Fibroblast of the aortic adventitia (primary cell): ENCODE measurements at regions not wholly inside any gene's neighbourhood (a gene's known extent, or its start where the extent isn't known, plus 50 kb on each side); places are given as distances from the start of the nearest gene placed in this dataset.

Experiments used
- DNase-seq: peaks from one replicate; pipeline ENCODE4 v3.0.0-alpha.2; 2010; ENCODE audit warnings: low read depth
- H3K4me3 ChIP-seq: 2 replicates; pipeline ENCODE4 v1.5.1; 2011; ENCODE audit warnings: low read depth, mild to moderate bottlenecking, control low read depth, low read length, moderate library complexity
- TF ChIP-seq, protein P1 (sequence below): IDR thresholded peaks from 2 replicates; pipeline ENCODE4 v1.5.1; 2011; ENCODE audit warnings: mild to moderate bottlenecking, low read length, control low read depth, inconsistent platforms; ENCODE audit not compliant: insufficient read depth

DNA sequence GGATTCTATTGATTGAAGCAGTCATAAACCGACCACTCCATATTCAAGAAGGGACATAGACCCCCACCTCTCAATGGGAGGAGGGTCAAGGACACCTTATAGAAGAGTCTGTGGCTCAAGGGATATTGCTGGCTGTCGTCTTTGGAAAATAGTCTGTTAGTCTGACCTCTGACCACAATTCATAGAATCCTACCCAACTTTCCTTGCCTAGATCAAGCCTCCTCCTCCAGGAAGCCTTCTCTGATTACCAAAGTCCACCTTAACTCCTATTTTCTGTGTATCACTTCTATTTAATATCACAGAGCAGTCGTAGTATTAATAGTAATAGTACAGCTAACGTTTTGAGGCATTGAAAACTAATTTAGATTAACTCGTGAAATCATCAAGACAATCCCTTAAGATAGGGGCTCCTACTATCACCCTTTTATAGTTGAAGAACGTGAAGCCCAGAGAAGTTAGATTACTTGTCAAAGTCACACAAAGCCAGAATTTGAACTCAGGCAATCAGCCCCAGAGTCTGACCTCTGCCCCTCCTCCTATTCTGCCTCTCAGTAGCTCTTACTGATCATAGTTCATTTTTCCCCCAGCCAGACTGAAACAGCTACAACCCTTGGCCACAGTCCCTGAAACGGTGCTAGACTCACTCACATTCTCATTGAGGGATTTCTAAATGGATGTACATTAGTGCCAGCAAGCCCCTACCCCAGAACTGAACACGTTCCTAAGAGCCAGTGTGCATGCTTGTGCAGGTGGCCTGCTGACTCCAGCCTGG, 636.6 kb downstream of the MID1IP1 start:
- H3K4me3 ChIP-seq = no peak overlapping the region
- TF ChIP-seq, protein P1, sequence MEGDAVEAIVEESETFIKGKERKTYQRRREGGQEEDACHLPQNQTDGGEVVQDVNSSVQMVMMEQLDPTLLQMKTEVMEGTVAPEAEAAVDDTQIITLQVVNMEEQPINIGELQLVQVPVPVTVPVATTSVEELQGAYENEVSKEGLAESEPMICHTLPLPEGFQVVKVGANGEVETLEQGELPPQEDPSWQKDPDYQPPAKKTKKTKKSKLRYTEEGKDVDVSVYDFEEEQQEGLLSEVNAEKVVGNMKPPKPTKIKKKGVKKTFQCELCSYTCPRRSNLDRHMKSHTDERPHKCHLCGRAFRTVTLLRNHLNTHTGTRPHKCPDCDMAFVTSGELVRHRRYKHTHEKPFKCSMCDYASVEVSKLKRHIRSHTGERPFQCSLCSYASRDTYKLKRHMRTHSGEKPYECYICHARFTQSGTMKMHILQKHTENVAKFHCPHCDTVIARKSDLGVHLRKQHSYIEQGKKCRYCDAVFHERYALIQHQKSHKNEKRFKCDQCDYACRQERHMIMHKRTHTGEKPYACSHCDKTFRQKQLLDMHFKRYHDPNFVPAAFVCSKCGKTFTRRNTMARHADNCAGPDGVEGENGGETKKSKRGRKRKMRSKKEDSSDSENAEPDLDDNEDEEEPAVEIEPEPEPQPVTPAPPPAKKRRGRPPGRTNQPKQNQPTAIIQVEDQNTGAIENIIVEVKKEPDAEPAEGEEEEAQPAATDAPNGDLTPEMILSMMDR = no peak

DNA sequence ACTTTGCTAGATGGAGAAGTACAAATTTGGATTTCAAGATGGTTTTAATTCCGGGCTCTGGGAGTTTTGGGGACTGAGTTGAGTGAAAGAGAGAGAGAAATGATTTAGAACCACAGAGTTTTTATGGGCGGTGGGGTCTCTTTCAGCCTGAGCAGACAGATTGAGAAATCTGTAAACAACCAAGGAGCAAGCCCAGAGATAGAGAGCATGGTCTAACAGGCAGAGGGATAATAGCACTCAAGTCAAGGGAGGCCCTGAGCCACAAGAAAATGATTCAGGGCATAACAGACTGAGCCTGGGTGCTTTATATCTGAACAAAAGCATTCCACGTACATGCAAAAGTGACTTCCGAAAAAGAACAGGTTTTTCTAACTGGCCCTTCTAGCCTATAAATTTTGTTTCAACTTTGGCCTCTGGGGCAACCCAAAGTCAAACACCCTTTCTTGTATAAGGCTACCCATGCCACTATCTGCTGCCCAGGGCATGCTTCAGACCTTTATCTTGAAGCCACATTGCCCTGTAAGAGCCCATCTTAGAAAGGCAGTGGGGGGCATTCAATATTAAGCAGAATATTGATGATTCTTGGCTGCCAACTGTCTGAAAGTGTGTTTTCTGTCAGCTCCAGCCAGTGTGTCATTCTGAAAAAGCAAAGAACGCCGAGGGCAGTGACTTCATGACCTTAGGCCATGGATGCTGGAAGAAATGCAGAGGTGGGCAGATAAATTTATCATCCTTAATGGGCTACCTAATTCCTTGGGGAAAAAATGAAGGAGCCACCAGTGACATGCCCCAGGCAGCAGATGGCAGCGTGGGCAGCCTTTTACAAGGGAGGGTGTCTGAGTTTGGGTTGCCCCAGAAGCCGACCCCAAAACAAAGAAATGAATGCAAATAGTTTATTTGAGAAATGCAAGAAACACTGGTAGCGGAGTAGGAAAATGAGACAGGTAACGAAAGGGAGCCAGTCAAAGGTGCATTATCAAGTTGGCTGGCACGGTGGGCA, 637.6 kb downstream of the MID1IP1 start:
- DNase-seq = no peak
- TF ChIP-seq, protein P1 = no peak
- H3K4me3 ChIP-seq = no peak overlapping the region

More for the DNA sequence above, 636.6 kb downstream of the MID1IP1 start:
- DNase-seq = no peak

DNA sequence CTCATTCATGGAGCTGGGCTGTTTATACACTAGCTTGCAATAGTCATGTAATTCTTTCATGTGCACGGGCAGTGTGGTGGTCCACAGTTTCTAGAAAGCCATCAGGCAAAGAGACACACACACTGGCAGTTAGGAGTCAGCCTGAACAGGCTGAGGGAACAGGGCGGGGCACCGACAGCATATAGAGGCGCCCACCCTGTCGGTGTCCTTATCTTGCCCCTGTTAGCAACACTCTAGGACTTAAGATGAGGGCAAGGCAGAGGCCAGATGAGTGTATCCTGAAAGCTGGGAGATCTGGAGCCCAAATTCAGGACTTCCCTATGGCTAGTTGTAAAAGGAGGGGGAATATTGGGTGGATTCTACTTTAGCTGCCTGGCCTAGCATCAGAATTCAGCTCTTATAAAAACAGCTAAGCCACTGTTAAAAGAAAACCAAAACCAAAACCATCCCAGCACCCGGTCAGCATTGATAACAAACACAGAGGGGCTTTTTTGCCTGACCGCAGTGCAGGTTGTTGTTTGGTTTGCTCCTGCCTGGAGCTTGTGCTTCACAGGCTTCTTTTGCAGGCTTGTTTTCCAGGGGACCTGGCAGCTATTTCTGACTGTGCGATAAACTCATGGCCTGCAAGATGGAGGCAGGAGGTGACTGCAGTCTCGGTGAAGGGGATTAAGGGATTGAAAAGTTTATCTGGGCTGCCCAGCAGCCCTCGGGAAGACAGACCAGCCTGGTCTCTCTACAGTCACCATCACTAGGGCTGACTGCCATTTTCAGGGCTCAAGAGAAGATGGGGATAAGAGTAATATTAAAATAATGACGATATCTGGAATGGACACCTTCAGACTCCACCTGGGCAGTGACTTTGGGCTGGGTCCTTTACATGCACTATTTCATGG, 638.9 kb downstream of the MID1IP1 start:
- no peak overlapping the region for H3K4me3 ChIP-seq
- no peak for DNase-seq
- TF ChIP-seq, protein P1 = no peak

DNA sequence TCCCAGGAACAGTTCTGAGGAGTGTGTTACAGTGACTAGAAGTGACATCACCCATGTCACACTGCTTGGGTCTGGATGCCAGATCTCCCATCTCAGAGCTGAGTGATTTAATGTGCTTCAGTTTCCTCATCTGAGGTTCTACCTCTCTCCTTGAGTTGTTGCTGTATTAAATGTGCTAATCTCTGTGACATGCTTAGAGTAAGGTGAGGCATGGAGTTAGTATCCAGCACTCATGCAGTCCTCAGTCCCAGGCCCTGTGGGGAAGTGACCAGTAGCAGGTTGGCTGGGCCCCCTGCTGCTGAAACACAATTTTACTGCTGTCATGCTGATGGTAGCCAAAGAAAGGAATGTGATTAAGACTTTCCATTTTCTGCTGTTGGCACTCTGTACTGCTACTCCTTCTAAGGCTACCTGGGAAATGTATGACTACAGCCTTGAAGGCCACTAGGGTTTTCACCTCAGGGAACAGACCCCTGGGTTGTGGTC, 639.6 kb downstream of the MID1IP1 start:
- TF ChIP-seq, protein P1 = no peak
- H3K4me3 ChIP-seq = no peak overlapping the region
- no peak for DNase-seq

DNA sequence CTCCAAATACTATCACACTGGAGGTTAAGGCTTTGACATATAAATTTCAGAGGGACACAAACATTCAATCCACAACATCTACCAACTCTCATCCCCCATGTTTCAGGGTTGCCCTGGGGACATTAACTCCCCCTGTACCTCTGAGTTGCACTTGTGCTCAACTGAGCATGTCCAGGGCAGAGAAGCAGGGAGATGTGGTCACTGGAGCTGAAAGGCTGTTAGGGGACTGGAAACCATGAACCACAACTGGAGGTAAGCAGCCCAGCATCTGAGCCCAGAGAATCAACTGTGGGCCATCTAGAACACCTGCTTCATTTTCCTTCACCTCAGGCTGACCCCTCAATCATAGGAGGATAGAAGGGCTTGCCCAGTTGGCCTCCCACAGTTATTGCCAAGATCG, 641.1 kb downstream of the MID1IP1 start:
- TF ChIP-seq, protein P1 = no peak
- no peak for DNase-seq
- H3K4me3 ChIP-seq = no peak overlapping the region

DNA sequence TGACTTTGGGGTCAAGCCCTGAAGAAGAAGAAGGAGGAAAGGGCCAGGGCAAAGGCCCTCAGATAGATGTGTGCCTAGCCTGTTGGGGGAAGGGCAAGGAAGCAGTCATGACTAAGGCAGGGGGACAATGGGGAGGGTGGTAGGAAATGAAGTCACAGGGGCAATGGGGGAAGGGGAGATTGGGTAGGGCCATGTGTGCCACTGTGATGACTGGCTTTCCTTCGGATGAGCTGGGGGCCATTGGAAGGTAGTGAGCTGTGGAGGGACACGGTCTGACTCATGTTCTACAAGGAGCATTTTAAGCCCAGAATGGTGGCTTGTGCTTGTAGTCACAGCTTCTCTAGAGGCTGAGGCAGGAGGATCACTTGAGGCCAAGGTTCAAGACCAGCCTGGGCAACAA, 642.0 kb downstream of the MID1IP1 start:
- no peak for DNase-seq
- TF ChIP-seq, protein P1 = no peak
- H3K4me3 ChIP-seq = no peak overlapping the region
